HFFc6 (cell line): ENCODE measurements at regions not wholly inside any gene's neighbourhood (a gene's known extent, or its start where the extent isn't known, plus 50 kb on each side); places are given as distances from the start of the nearest gene placed in this dataset.

Experiments used
- DNase-seq: peaks from one replicate; pipeline ENCODE4 v3.0.0-alpha.2; 2018
- H3K27ac Mint-ChIP-seq: 2 replicates; pipeline ENCODE4 v1.8.0; 2020; ENCODE audit warnings: mild to moderate bottlenecking, mixed read lengths
- H3K27me3 Mint-ChIP-seq: 2 replicates; pipeline ENCODE4 v1.8.0; 2021; ENCODE audit warnings: mild to moderate bottlenecking, moderate library complexity, mixed read lengths; ENCODE audit not compliant: insufficient read depth
- H3K36me3 Mint-ChIP-seq: 2 replicates; pipeline ENCODE4 v1.8.0; 2021; ENCODE audit warnings: low read depth, mixed read lengths
- H3K4me1 Mint-ChIP-seq: 2 replicates; pipeline ENCODE4 v1.8.0; 2020; ENCODE audit warnings: low read depth, mixed read lengths
- H3K4me3 Mint-ChIP-seq: 2 replicates; pipeline ENCODE4 v1.8.0; 2020; ENCODE audit warnings: mild to moderate bottlenecking, moderate library complexity, mixed read lengths
- H3K9me3 Mint-ChIP-seq: 2 replicates; pipeline ENCODE4 v1.8.0; 2020; ENCODE audit warnings: mild to moderate bottlenecking, mixed read lengths
- CTCF ChIP-seq: fragments of 200-600 bp; sonication (generic); IDR thresholded peaks from 2 replicates; pipeline ENCODE4 v1.5.0; 2021; ENCODE audit warnings: antibody characterized with exemption, mild to moderate bottlenecking

GRCh38 chr2:139469985-139470384 is 689.8 kb upstream of the NXPH2 start:
- no peaks in the 10 kb centered on the region for H3K27me3 Mint-ChIP-seq
- no peak for DNase-seq
- no peak for TF ChIP-seq CTCF

GRCh38 chr2:139465789-139466188 is 685.6 kb upstream of the NXPH2 start:
- H3K36me3 Mint-ChIP-seq, result no peaks in the 10 kb centered on the region
- H3K9me3 Mint-ChIP-seq, result peaks cover 48% of the 10 kb centered on the region
- no peak overlapping the region for H3K27ac Mint-ChIP-seq
- H3K4me3 Mint-ChIP-seq, result no peak overlapping the region
- DNase-seq, result no peak
- H3K4me1 Mint-ChIP-seq, result no peaks in the 10 kb centered on the region
- H3K27me3 Mint-ChIP-seq, result no peaks in the 10 kb centered on the region
- no peak for TF ChIP-seq CTCF

More at GRCh38 chr2:139469985-139470384, 689.8 kb upstream of the NXPH2 start:
- H3K36me3 Mint-ChIP-seq, result peaks cover 5% of the 10 kb centered on the region; the same call in 1 of the 2 replicates
- no peak overlapping the region for H3K4me3 Mint-ChIP-seq
- H3K4me1 Mint-ChIP-seq, result no peaks in the 10 kb centered on the region
- H3K9me3 Mint-ChIP-seq, result peaks cover 52% of the 10 kb centered on the region
- no peak overlapping the region for H3K27ac Mint-ChIP-seq

- TF ChIP-seq CTCF, result no peak
- no peak overlapping the region for H3K4me3 Mint-ChIP-seq
- no peak for DNase-seq
- H3K27me3 Mint-ChIP-seq, result no peaks in the 10 kb centered on the region
- H3K4me1 Mint-ChIP-seq, result no peaks in the 10 kb centered on the region
- H3K36me3 Mint-ChIP-seq, result peaks cover 5% of the 10 kb centered on the region; the same call in 1 of the 2 replicates
- H3K27ac Mint-ChIP-seq, result no peak overlapping the region
- H3K9me3 Mint-ChIP-seq, result peaks cover 43% of the 10 kb centered on the region
Measured at GRCh38 chr2:139457873-139458272, 677.7 kb upstream of the NXPH2 start.

- H3K4me3 Mint-ChIP-seq, result no peak overlapping the region
- DNase-seq, result no peak
- H3K27ac Mint-ChIP-seq, result no peak overlapping the region
- no peaks in the 10 kb centered on the region for H3K27me3 Mint-ChIP-seq
- H3K4me1 Mint-ChIP-seq, result no peaks in the 10 kb centered on the region
- H3K9me3 Mint-ChIP-seq, result peaks cover 51% of the 10 kb centered on the region
- no peak for TF ChIP-seq CTCF
- H3K36me3 Mint-ChIP-seq, result peaks cover 5% of the 10 kb centered on the region; the same call in 1 of the 2 replicates
Measured at GRCh38 chr2:139454251-139454650, 674.1 kb upstream of the NXPH2 start.

- DNase-seq, result no peak
- H3K4me3 Mint-ChIP-seq, result no peak overlapping the region
- no peak for TF ChIP-seq CTCF
- no peaks in the 10 kb centered on the region for H3K27me3 Mint-ChIP-seq
- H3K4me1 Mint-ChIP-seq, result no peaks in the 10 kb centered on the region
- H3K27ac Mint-ChIP-seq, result no peak overlapping the region
- H3K36me3 Mint-ChIP-seq, result no peaks in the 10 kb centered on the region
- H3K9me3 Mint-ChIP-seq, result peaks cover 42% of the 10 kb centered on the region
Measured at GRCh38 chr2:139439100-139439499, 658.9 kb upstream of the NXPH2 start.

- H3K4me1 Mint-ChIP-seq, result no peaks in the 10 kb centered on the region
- H3K36me3 Mint-ChIP-seq, result no peaks in the 10 kb centered on the region
- H3K27ac Mint-ChIP-seq, result no peak overlapping the region
- H3K4me3 Mint-ChIP-seq, result no peak overlapping the region
- no peaks in the 10 kb centered on the region for H3K27me3 Mint-ChIP-seq
- TF ChIP-seq CTCF, result no peak
- DNase-seq, result no peak
- peaks cover 42% of the 10 kb centered on the region for H3K9me3 Mint-ChIP-seq
Measured at GRCh38 chr2:139438478-139438877, 658.3 kb upstream of the NXPH2 start.
